MM.1S (cell line): ENCODE measurements at regions not wholly inside any gene's neighbourhood (a gene's known extent, or its start where the extent isn't known, plus 50 kb on each side); places are given as distances from the start of the nearest gene placed in this dataset.

ENCODE experiments used
- EZH2phosphoT487 ChIP-seq: fragments of 300-600 bp; sonication (generic); IDR thresholded peaks from 2 replicates; pipeline ENCODE4 v1.6.1; 2018; ENCODE audit warnings: antibody characterized with exemption, low read length
- TF ChIP-seq, protein P1 (sequence below): fragments of 300-600 bp; sonication (generic); IDR thresholded peaks from 2 replicates; pipeline ENCODE4 v1.5.1; 2016; ENCODE audit warnings: antibody characterized with exemption, low read length, mixed read lengths

GRCh38 chr10:4751211-4751610 lies 74.8 kb upstream of the AKR1E2 start:
- TF ChIP-seq, protein P1, sequence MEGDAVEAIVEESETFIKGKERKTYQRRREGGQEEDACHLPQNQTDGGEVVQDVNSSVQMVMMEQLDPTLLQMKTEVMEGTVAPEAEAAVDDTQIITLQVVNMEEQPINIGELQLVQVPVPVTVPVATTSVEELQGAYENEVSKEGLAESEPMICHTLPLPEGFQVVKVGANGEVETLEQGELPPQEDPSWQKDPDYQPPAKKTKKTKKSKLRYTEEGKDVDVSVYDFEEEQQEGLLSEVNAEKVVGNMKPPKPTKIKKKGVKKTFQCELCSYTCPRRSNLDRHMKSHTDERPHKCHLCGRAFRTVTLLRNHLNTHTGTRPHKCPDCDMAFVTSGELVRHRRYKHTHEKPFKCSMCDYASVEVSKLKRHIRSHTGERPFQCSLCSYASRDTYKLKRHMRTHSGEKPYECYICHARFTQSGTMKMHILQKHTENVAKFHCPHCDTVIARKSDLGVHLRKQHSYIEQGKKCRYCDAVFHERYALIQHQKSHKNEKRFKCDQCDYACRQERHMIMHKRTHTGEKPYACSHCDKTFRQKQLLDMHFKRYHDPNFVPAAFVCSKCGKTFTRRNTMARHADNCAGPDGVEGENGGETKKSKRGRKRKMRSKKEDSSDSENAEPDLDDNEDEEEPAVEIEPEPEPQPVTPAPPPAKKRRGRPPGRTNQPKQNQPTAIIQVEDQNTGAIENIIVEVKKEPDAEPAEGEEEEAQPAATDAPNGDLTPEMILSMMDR = no peak
- no peak for TF ChIP-seq EZH2phosphoT487
